ENCODE measurements at regions not wholly inside any gene's neighbourhood (a gene's known extent, or its start where the extent isn't known, plus 50 kb on each side); places are given as distances from the start of the nearest gene placed in this dataset.

DNA sequence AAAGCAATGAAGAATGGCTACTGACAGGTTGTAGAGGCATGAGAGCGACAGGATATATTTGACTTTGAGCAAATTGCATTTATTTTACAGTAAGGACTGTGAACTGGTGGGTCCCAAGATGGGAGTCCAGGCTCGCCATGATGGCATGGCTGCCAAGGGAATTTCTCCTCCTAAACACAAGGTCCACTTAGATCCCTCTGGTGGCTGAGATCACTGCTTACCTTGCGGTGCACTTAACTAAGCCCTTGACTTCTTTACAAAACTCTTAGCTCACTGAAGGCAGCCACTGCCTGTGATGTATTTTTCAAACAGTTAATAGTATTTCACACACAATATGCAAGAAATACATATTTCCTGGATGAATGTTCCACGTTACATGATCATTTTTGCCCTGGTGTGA, 50.3 kb upstream of the SORBS2 start:
- Mint-ChIP-seq H3K27ac (no peak overlapping the region), H3K36me3 (no peaks in the 10 kb centered on the region), H3K4me1 (no peaks in the 10 kb centered on the region), H3K9me3 (peaks cover 11% of the 10 kb centered on the region), H3K4me3 (no peak overlapping the region)
- DNase-seq (ENCODE audit: low spot score in 2 of 2) (no peak), ATAC-seq (peak; percentile 36)

DNA sequence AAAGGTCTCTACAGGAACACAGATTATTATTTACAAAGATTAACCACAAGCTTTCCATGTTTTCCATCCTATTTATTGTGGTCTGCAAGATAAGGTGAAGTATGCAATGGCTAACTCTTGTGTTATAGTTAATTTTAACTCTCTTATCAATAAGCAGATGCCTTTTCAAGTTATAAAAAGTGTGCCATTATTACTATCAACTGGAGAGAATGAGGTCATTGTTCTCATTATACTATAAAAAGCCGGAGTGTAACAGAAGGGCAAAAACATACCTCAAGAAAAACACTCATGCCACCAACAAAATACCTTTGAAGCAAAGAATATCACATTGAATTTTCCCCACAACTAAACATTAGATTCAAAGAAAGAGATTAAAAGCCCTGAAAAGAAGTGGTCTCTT, 52.0 kb upstream of the SORBS2 start:
- Mint-ChIP-seq H3K27ac (no peak overlapping the region), H3K36me3 (no peaks in the 10 kb centered on the region), H3K4me1 (no peaks in the 10 kb centered on the region), H3K4me3 (no peak overlapping the region), H3K9me3 (peaks cover 4% of the 10 kb centered on the region)
- ATAC-seq (no peak), DNase-seq (ENCODE audit: low spot score in 2 of 2) (no peak)

DNA sequence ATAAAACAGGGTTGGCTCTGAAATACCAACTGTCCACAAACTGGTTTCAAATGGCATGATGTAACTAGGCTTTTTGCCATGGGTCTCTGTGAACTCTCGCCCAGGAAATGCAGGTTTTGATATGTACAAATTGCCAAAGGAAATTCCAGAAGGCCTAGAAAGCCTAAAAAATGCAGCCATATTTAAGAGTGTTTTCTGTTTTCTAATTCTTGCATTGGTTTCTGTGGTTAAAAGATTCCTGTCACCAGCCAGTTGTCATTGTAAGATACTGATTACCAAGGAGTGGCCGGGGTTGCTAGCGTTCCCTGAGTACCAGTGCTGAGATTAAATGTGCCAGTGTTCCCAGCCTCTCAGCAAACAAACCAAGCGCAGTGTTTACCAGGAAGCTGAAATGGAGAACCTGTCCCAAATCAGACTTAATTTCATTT, 53.9 kb upstream of the SORBS2 start:
- Mint-ChIP-seq H3K36me3 (no peaks in the 10 kb centered on the region), H3K4me1 (no peaks in the 10 kb centered on the region), H3K27ac (no peak overlapping the region), H3K9me3 (no peaks in the 10 kb centered on the region), H3K4me3 (no peak overlapping the region)
- ATAC-seq (no peak), DNase-seq (ENCODE audit: low spot score in 2 of 2) (no peak)

DNA sequence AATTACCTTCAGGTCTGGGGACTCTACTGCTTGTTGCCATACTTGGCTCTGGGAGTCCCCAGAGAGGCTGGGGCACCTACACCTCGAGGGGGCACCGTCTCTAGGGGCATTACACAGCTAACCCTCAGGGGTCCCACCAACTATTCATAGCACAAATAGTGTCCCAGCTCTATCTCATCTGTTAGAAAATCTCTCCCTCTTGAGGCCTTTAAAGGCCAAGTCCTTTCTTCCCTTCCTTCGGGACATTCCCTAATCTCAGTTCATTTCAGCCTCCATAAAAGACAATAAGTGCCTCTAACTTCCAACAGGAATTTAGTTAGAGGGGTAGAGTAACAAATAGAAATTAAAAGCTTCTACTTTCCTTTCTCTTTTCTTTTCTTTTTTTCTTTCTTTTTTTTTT, 55.8 kb upstream of the SORBS2 start:
- DNase-seq (ENCODE audit: low spot score in 2 of 2) (no peak), ATAC-seq (no peak)
- no peaks in the 10 kb centered on the region for H3K36me3 Mint-ChIP-seq
- no peak overlapping the region for H3K4me3 Mint-ChIP-seq
- H3K9me3 Mint-ChIP-seq, result no peaks in the 10 kb centered on the region
- H3K4me1 Mint-ChIP-seq, result no peaks in the 10 kb centered on the region
- no peak overlapping the region for H3K27ac Mint-ChIP-seq

DNA sequence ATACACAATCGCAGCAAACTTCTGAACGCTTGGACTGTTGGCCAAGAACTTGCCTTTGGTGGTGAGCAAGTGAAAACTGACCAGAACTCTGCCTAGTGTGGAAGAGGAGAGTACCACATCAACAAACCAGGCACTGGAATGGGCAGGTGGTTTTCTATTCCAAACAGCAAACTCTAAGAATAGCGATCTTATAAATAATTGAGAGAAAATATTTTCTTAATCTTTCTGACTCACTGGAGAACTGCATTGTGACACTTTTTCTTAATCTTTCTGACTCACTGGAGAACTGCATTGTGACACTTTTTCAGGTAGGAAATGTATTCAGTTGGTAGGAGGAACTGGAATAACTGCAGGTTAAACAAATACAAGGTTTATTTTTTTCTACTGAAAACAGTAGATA, 57.0 kb upstream of the SORBS2 start:
- Mint-ChIP-seq H3K27ac (no peak overlapping the region), H3K9me3 (no peaks in the 10 kb centered on the region), H3K4me1 (no peaks in the 10 kb centered on the region), H3K4me3 (no peak overlapping the region), H3K36me3 (no peaks in the 10 kb centered on the region)
- DNase-seq (ENCODE audit: low spot score in 2 of 2) (no peak), ATAC-seq (no peak)

DNA sequence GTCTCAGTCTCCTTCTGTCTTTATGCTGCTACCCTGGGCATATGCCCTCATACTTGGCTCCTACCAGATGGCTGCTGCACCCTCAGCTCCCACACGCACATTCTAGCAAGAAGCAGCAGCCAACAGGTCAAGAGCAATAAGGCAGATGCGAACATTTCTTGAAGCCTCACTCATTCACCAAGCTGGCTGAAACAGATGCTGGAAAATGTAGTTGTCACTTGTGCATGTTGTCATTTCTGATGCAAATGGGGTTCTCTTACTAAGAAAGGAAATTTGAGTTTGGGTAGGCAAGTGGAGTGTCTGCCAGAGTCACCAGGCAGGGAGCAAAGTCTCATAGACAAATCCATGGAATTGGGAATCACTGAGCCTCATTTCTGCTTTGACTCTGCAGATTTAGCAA, 57.4 kb upstream of the SORBS2 start:
- no peaks in the 10 kb centered on the region for H3K4me1 Mint-ChIP-seq
- no peaks in the 10 kb centered on the region for H3K36me3 Mint-ChIP-seq
- ATAC-seq (no peak), DNase-seq (ENCODE audit: low spot score in 2 of 2) (no peak)
- no peaks in the 10 kb centered on the region for H3K9me3 Mint-ChIP-seq
- no peak overlapping the region for H3K4me3 Mint-ChIP-seq
- H3K27ac Mint-ChIP-seq, result no peak overlapping the region

DNA sequence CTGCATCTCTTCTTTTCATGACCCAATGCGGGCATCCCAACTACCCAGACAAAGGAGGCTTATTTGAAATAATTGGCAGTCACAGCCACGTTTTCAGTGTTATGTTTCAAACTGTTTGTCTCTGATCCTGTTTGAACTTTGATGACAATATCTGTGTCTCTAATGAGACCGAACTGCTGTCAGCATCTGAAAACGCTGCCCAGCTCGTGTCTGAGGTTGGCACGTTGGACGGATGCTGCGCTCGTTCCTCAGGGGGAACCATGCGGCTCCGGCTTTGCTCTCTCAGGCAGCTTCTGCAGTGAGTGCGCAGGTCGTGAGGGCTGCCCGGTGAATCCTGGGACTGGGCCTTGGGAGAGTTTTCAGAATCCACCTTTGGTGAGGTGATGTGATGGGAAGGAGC, 58.4 kb upstream of the SORBS2 start:
- no peaks in the 10 kb centered on the region for H3K9me3 Mint-ChIP-seq
- H3K27ac Mint-ChIP-seq, result no peak overlapping the region
- no peak for ATAC-seq

DNA sequence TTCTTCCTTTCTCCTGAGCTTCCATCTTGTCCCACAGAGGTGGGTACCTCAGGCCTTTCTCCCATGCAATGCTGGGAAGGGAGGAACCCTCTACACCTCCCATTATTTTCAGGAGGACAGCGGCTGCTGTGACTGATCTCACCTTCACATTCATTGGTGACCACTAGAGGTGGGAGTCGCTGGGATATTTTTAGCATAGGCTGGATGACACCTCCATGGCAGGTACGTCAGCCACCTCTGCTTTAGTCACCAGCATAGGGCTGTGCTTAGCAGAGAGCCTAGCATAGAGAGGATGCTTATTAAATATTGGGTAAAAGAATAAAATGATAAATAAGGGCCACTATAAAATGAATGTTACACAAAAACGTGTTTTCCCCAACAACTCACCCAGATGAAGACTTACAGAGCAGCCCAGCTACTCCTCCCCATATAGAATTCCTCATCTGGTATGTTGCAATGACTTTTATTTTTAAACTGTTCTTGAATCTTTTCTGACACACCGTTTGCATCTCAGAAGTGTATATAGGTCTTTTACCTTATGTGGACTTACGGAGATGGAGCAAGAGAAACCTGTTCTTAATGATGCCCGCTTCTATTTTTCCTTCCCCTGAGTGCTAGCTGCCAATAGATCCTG, 60.9 kb upstream of the SORBS2 start:
- H3K4me1 Mint-ChIP-seq, result no peaks in the 10 kb centered on the region
- no peaks in the 10 kb centered on the region for H3K36me3 Mint-ChIP-seq
- no peak overlapping the region for H3K27ac Mint-ChIP-seq
- no peak overlapping the region for H3K4me3 Mint-ChIP-seq
- no peak for ATAC-seq
- H3K9me3 Mint-ChIP-seq, result no peaks in the 10 kb centered on the region
- no peak for DNase-seq (ENCODE audit: low spot score in 2 of 2)

More for the DNA sequence above, 58.4 kb upstream of the SORBS2 start:
- Mint-ChIP-seq H3K4me3 (no peak overlapping the region), H3K4me1 (no peaks in the 10 kb centered on the region), H3K36me3 (no peaks in the 10 kb centered on the region)
- no peak for DNase-seq (ENCODE audit: low spot score in 2 of 2)

DNA sequence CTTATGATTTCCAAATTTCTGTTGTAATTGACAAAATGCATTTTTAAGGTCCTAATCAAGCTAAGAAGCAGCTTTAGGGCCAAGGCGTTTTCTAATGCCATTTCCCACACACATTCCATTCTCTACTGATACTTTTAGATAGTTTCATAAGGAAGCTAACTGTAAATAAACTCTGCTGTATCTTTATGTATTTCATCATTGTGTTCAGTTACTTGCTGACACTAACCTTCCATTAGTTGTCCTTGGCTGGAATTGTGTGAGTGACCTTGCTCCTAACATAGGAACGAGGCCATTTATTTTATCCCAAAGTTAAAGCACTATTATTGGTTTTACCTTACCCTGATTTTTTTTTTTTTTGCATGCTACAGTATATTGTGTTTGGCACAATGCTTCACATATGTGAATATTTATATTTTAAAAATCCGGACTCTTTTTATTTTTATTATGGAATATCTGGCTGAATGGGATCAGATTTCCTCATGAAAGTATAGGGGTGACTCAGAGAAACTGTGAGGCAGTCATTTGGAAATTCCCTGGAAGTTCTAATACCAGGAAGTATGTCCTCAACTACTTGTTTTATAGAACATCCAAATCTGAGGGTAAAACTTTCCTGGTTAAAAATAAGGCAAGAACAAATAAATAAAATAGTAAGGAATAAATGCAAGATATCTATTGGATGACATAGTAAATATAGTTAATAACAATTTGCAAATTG, 62.7 kb upstream of the SORBS2 start:
- Mint-ChIP-seq H3K36me3 (no peaks in the 10 kb centered on the region), H3K4me1 (no peaks in the 10 kb centered on the region), H3K27ac (no peak overlapping the region), H3K4me3 (no peak overlapping the region), H3K9me3 (peaks cover 3% of the 10 kb centered on the region)
- ATAC-seq, result no peak
- no peak for DNase-seq (ENCODE audit: low spot score in 2 of 2)

DNA sequence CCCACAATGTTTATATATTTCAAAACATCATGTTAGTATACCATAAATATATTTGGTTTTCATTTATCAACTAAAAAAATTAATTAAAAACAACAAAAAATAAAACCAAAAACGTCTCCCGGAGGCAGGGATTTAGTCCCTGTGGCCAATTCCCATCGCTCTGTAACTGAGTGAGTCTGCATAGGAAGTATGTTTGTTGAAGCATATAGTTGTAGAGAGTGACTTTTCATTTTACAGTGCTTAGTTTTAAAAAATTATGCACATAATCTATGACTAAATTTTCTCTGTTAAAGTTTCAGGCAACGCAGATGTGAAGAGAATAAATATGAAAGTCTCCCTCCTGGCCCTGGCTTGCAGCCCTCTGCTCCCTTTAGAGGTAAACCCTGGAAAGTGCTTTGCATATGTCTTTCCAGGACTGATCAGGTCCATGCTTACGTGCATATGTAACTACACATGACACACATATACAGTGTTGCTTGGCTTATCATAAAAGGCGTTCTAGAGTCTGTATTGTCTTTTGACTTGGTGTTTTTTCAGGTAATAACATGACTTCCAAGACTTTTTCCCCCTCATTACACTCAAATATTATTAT, 63.4 kb upstream of the SORBS2 start:
- Mint-ChIP-seq H3K9me3 (peaks cover 5% of the 10 kb centered on the region), H3K4me3 (no peak overlapping the region), H3K4me1 (no peaks in the 10 kb centered on the region), H3K27ac (no peak overlapping the region), H3K36me3 (no peaks in the 10 kb centered on the region)
- DNase-seq (ENCODE audit: low spot score in 2 of 2), result no peak
- no peak for ATAC-seq

DNA sequence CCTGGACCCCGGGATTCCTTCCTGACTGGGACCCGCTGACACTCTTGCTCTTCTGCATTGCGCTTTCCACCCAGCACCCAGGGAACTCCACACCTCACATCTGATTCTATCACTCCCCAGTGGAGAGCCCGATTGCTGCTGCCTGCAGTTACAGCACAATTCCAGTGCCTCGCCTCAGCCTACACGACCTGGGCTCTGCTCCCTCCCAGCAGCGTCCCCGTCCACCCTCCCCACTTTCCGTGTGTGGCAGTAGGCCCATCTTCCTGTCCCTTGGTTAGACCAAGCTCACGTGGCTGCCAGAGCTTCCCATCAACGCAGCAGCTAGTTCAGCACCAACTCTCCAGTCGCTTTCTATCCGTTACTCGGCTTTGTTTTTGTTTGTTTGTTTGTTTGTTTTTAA, 66.6 kb upstream of the SORBS2 start:
- DNase-seq (ENCODE audit: low spot score in 2 of 2) (no peak), ATAC-seq (no peak)
- H3K36me3 Mint-ChIP-seq, result no peaks in the 10 kb centered on the region
- peaks cover 5% of the 10 kb centered on the region for H3K9me3 Mint-ChIP-seq
- no peak overlapping the region for H3K27ac Mint-ChIP-seq
- H3K4me1 Mint-ChIP-seq, result no peaks in the 10 kb centered on the region
- no peak overlapping the region for H3K4me3 Mint-ChIP-seq

DNA sequence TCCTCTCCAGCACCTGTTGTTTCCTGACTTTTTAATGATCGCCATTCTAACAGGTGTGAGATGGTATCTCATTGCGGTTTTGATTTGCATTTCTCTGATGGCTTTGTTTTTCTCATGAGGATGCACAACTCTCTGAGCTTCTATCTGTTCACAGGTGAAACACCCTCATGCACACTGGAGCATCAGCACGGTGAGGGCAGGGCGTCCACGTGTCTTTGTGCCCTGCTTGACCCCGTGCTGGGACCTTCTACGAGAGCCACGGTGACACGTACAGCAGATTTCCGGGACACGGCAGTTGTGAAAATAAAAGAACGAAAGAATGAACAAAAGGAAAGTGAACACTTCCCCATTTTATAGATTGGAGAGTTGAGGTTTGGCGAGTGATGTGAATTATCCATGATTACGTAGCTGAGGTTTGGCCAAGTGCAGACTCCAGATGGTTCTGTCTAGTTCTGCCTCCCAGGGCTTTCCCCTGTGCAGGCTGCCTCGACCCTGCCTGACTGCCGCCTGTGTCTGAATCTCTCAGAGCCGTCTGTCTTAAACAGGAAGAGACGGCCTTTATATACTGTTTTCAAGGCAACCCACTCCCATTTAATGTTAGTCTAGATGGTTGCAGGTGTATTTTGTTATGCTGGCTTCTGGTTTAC, 67.8 kb upstream of the SORBS2 start:
- Mint-ChIP-seq H3K27ac (no peak overlapping the region), H3K4me3 (no peak overlapping the region), H3K36me3 (no peaks in the 10 kb centered on the region), H3K4me1 (no peaks in the 10 kb centered on the region), H3K9me3 (peaks cover 5% of the 10 kb centered on the region)
- ATAC-seq (no peak), DNase-seq (ENCODE audit: low spot score in 2 of 2) (no peak)

DNA sequence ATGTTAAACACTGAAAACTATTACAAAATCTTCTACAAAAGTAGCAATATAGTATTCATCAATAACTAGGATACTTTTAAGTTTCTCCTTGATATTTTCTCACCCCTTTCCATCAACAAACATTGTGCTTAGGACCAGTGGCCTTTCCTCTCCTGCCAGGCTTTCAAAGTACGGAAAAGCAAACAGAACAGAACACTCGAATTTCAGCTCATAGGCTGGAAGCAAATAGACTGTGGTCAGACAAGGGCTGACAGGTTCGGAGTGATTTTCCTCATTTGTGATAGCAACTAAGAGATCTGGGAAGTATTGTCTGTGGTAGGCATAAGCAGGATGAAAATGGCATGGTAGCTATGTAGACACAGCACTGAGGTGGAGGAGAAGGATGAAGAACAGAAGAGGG, 68.6 kb upstream of the SORBS2 start:
- Mint-ChIP-seq H3K4me3 (no peak overlapping the region), H3K9me3 (peaks cover 5% of the 10 kb centered on the region), H3K27ac (no peak overlapping the region), H3K4me1 (no peaks in the 10 kb centered on the region), H3K36me3 (no peaks in the 10 kb centered on the region)
- no peak for DNase-seq (ENCODE audit: low spot score in 2 of 2)
- ATAC-seq, result no peak

DNA sequence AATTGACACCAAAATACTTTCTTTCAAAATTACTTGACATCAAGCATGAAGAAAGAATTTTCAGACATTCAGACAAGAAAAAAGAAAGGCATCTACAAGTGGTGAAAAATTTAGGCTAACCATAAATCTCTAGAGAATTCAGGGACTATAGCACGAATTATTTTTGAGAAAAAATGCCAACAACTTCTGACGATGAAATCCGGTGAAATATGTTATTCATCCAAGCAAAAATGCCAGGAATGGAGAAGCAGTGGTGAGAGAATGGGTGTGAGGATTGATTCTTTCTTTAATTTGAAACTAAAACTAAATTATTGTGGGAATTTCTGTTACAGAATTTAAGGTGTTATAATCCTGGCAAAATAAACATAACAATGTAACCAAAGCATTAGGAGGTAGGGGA, 69.4 kb upstream of the SORBS2 start:
- no peak for DNase-seq (ENCODE audit: low spot score in 2 of 2)
- no peaks in the 10 kb centered on the region for H3K4me1 Mint-ChIP-seq
- H3K36me3 Mint-ChIP-seq, result no peaks in the 10 kb centered on the region
- H3K4me3 Mint-ChIP-seq, result no peak overlapping the region
- H3K27ac Mint-ChIP-seq, result no peak overlapping the region
- H3K9me3 Mint-ChIP-seq, result peaks cover 5% of the 10 kb centered on the region
- ATAC-seq, result no peak

DNA sequence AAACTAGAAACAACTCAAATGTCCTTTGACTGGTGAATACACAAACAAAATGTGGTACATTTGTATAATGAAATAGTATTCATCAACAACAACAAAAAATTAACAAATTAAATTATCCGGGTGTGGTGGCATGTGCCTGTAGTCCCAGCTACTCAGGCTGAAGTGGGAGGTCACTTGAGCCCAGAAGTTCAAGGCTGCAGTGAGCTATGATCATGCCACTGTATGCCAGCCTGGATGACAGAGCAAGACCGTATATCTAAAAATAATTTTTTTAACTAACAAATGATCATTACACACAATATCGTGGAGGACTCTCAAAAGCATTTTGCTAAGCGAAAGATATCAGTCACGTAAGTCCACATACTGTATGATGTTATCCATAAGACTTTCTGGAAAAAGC, 71.6 kb upstream of the SORBS2 start:
- H3K9me3 Mint-ChIP-seq, result peaks cover 8% of the 10 kb centered on the region
- no peak overlapping the region for H3K27ac Mint-ChIP-seq
- no peaks in the 10 kb centered on the region for H3K4me1 Mint-ChIP-seq
- no peak for DNase-seq (ENCODE audit: low spot score in 2 of 2)
- no peaks in the 10 kb centered on the region for H3K36me3 Mint-ChIP-seq
- H3K4me3 Mint-ChIP-seq, result no peak overlapping the region
- ATAC-seq, result no peak

DNA sequence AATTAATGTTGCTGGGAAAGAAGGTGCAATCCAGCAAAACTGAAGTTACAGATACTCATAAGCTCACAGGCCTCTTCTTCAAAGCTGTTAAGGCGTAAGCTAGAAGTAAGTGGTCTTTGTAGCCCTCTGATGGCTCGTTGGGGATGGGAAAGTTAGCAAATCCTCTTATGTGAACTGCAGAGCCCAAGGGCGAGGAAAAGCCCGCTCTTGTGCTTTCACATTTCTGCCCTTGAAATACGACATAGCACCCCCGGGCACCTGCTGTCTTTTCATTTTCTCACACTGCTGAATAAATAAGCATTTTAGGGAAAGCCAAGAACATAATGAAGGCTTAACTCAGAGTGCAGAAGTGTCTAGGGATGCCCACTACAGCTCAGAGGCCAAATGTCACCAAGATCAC, 73.1 kb upstream of the SORBS2 start:
- ATAC-seq (no peak), DNase-seq (ENCODE audit: low spot score in 2 of 2) (no peak)
- H3K36me3 Mint-ChIP-seq, result no peaks in the 10 kb centered on the region
- H3K9me3 Mint-ChIP-seq, result peaks cover 3% of the 10 kb centered on the region
- H3K4me3 Mint-ChIP-seq, result no peak overlapping the region
- H3K4me1 Mint-ChIP-seq, result no peaks in the 10 kb centered on the region
- no peak overlapping the region for H3K27ac Mint-ChIP-seq
